NCI-H748 (cell line): ENCODE measurements at regions not wholly inside any gene's neighbourhood (a gene's known extent, or its start where the extent isn't known, plus 50 kb on each side); places are given as distances from the start of the nearest gene placed in this dataset.

Experiments used
- DNase-seq: peaks from one replicate; lab custom pipeline; 2025; ENCODE audit not compliant: unreplicated experiment; lab: John Stamatoyannopoulos, UW

DNA sequence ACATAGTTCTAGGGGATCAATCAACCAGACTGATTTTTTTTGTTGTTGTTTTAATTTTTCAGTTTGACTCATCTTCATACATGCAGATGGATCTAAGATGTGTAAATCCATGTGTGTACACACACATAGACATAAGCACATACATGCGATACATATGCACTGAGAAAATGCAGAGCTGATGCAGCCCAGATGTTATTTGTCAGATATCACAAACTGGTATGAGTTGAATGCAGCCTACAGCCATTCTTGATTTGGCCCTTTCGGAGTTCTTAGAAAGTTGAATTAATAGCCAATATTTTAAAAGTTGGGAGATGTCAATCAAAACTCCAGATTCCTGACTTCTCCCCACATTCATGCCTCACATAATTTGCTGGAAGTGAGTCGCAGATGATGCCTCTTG, 180.4 kb downstream of the SPATA18 start:
- DNase-seq = no peak

- peak; percentile 66 for DNase-seq
Observed at GRCh38 chr4:52234561-52235440, 183.7 kb downstream of the SPATA18 start.

- DNase-seq = peak; percentile 31
Observed at GRCh38 chr4:52235552-52236201, 184.6 kb downstream of the SPATA18 start.

GRCh38 chr4:52241916-52242315, 190.8 kb downstream of the SPATA18 start:
- no peak for DNase-seq

DNA sequence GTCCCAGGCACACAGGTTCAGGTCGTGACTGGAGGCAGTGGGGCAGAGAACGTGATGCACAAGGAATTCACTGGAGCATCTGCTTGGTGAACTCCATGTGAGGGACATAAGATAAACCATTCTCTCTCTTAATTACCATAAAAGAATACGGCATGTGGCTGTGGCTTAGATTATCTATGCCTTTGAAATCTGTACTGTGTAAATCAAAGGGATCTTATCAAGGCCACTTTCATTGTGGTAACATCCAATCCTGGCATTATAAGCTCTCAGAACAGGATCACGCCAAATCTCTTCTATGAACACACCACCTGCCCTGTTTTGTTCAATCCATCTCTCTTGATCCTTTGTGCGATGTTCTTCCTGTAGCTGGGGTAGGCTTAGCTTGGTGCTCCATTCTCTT, 192.3 kb downstream of the SPATA18 start:
- no peak for DNase-seq

GRCh38 chr4:52244103-52244775, 193.1 kb downstream of the SPATA18 start:
- peak; percentile 79 for DNase-seq

GRCh38 chr4:52244848-52245247, 193.7 kb downstream of the SPATA18 start:
- peak; percentile 92 for DNase-seq

DNA sequence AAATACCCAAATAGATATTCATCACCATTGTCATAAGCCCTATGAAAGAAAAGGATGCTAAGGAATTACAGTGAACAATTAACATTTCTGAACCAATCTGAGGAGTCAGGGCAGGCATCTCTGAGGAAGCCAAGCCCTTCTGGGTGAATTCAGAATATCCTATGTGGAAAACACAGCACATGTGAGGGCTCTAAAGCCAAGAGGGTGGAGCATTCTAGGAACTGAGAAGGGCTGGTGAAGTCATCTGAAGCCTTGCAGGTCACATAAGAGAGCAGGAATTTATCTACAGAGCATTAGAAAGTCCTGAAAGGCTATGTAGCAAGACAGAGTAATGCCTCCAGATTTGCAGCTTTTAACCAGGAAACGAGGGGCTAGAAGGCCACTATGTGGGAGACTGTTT, 195.7 kb downstream of the SPATA18 start:
- no peak for DNase-seq

DNA sequence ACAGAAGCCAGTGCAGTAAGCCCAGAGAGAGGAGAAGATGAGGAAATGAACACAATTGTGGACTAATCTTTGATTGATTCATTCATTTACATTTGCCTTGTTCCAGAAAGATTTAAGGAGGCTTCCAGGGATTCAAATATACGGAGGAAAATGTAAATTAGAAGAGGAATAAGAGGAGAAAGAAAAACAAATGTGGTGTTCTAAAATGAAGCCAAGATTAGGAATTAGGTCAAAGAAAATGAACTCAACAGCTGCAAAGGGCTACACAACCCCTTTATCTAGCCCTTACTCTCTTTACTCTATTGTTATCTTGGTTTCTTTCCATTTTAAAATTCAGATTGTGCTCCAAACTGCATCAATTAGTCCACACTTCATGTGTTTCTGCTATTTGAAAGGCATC, 196.8 kb downstream of the SPATA18 start:
- no peak for DNase-seq

DNA sequence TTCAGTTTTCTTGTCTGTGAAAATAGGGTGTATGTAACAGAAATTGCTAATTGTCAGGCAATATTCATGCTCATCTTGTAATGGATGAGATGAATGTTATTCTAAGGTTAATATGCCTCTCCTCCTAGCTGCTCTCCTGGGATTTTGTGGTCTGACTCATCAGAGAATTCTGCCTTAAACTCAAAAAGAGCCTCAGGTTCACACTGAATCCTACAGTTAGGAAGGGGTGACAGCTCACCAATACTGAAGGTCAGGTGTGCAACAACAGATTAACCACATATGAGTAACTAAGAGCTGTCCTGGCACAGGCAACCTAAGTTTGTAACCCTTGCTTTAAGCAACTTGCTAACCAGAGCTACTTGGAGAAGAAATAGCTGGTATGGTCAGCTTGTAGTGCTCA, 197.7 kb downstream of the SPATA18 start:
- DNase-seq = no peak

- no peak for DNase-seq
Observed at GRCh38 chr4:52249581-52249980, 198.5 kb downstream of the SPATA18 start.

GRCh38 chr4:52250154-52250553, 199.1 kb downstream of the SPATA18 start:
- DNase-seq = peak; percentile 5

DNA sequence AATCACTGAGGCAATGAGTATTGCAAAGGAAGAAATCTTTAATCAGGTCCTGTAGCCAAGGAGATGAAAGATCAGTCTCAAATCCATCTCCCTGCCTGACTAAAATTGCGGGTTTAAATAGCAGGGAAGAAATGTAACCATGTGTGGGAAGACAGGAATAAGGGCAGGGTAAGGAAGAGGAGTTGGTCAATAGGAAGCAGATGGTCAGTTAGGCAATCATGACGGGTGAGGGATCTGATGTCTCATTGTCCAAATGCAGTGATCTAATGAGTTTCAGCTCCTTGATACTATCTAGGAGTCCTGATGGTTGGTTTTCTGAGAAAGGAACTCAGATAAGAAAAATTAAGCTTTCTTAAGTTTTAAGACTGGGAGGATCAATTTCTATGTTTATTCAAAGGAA, 200.8 kb downstream of the SPATA18 start:
- no peak for DNase-seq

GRCh38 chr4:52253025-52253424, 201.9 kb downstream of the SPATA18 start:
- DNase-seq = no peak

GRCh38 chr4:52256522-52256921, 205.4 kb downstream of the SPATA18 start:
- no peak for DNase-seq

- DNase-seq = peak; percentile 2
Observed at GRCh38 chr4:52259978-52260377, 208.9 kb downstream of the SPATA18 start.

GRCh38 chr4:52260514-52261210, 209.6 kb downstream of the SPATA18 start:
- DNase-seq = no peak

GRCh38 chr4:52263607-52264006, 212.5 kb downstream of the SPATA18 start:
- no peak for DNase-seq

DNA sequence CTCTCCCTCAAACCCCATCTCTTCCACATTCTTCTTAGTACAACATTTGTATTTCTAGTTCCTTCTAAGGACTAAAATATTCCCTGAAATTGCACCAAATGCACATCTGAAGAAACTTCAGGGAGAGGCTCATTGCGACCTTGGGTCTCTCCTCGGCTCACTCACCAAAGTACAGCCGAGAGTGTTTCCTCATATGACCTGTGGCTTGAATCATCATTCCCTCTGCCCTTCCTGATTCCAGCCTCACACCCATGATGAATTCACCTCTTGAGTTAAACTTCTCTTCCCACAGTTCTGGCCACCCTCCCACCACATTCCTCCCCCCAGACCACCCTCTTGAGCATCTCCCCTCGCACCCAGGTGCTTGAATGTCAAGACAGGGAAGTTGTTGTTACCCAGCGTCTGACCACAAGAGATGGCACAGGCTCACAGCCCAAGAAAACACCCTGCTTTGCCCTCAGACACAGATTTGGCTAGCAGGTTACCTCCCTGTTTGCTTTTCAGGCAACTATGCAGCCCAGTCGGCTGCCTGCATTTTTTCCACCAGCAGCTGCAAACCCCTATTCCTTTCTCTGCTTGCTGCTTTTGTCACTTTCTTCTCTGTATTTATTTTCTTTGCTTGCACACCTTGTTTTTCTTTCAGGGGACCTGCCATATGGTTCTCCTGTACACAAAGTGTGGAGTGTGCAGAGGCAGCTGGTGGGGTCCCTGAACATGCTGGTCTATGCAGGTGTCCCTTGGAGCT, 214.8 kb downstream of the SPATA18 start:
- peak; percentile 34 for DNase-seq

DNA sequence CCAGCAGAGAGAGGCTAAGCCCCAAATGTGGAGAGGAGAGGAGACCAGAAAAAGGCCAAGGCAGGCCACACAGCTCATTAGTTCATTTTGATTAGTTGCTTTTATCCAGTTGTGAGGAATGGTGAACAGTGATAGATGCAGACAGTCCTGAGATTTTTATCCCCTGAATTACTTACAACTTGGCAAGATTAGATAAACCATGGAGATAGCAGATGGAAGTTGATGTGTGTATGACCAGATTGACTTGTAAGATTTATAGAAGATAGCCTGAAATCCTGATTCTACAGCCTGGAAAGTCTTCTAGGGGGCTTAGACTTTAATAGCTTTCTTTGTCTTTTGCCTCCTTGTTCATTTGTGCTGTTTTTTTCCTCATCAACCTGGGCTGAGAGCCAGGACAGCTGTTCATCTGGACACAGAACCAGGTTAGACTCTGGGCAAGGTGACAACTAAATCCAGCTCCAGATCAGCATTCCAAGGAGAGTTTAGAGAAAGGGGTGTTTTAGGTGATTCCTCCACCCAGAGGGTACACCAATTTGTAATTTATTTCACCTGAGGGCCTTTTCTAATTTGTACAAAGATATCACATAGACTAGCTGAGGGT, 215.5 kb downstream of the SPATA18 start:
- no peak for DNase-seq
